Hematopoietic multipotent progenitor cell treated with erythropoietin and hydrocortisone succinate and interleukin-3 and kit ligand, for 8 days (in vitro differentiated cells): ENCODE measurements at regions not wholly inside any gene's neighbourhood (a gene's known extent, or its start where the extent isn't known, plus 50 kb on each side); places are given as distances from the start of the nearest gene placed in this dataset.

Experiments
- DNase-seq: peaks from one replicate; pipeline ENCODE4 v3.0.0-alpha.2; 2015

DNA sequence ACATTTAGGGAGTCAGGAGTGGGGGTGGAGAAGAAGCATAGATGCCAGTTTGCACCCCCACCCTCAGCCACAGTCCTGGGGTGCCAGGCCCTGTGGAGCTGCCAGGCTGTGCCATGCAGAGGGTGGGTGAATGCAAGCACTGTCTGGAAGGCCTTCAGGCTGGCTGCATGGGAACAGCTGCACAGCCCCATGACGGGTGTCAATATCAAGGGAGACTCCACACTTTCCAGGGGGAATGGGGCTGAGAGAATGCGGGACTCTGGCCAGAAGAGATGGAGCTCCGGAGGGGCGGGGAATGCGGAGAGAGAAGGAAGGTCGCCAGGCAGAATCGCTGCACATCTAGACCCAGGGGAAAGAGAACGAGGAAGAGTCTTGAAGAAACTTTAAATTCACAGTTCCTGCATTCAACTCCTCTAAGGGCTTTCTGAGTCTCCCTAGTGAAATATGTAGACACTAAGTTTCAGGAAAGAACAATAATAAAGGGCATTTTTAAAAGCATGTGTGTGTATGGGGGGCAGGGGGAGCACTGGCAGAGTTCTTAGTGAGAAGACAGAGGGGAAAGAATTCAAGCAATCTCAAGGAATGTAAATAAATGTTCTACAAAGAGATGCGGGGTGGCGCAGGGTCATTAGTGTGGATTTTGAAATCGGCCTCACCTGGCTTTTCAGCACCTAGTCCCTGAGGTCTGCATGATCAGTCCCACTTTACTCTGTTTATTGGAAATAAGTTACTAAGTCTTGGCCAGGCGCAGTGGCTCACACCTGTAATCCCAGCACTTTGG, 59.1 kb downstream of the BOD1 start:
- no peak for DNase-seq

- no peak for DNase-seq
Measured at GRCh38 chr5:173556142-173557028, 60.1 kb downstream of the BOD1 start.

DNA sequence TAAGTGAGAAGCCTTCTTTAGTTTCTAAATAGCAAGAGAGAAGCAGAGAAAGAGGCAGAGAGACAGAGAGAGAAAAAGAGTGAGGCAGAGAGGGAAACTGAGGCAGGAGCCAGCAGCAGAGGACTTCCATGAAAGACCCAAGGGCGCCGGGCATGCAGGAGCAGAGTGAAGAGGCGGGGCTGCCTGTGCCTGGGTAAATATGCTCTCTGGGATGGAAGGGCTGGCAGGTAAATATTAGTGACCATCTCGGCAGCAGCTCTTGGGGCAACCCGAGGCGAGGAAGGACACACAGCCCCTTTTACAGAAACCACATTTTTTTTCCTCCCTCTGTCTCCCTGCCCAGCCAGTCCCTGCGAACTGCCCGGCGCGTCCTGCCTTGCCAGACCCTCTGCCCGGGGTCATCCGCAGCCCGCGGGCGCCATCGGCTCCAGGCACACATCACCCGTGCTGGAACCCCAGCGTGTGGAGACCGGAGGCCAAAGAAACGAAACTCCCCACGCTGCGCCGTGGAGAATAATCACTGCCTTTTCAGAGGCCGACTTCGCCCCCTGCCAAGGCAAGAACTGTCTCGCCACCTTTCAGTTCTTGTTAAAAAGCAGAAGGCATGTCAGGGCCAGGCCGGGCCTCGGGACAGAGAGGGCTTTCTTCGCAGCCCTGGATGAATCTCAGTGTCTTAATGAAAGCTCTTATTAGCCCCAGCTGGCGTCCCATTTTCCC, 61.3 kb downstream of the BOD1 start:
- no peak for DNase-seq

- DNase-seq = no peak
Measured at GRCh38 chr5:173554038-173554955, 62.2 kb downstream of the BOD1 start.

GRCh38 chr5:173550641-173551040, 65.8 kb downstream of the BOD1 start:
- no peak for DNase-seq

GRCh38 chr5:173549644-173550043, 66.8 kb downstream of the BOD1 start:
- no peak for DNase-seq

DNA sequence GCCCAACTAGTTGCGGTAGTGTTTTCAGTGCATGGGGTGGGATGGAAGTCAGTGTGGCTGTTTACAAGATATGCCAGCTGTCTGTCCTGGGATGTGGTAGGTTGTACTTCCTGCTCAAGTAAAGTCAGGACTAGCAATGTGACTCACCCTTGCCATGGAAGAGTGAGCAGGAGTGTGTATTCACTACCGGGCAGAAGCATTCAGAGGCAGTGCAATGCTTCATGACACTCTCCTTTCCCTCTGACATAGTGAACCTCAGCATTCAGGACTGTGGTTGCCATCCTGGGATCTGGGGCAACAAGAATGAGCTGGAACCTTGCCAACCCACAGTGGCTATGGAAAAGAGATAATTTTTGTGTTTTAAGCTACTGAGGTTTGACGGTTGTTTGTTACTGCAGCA, 68.9 kb downstream of the BOD1 start:
- no peak for DNase-seq

DNA sequence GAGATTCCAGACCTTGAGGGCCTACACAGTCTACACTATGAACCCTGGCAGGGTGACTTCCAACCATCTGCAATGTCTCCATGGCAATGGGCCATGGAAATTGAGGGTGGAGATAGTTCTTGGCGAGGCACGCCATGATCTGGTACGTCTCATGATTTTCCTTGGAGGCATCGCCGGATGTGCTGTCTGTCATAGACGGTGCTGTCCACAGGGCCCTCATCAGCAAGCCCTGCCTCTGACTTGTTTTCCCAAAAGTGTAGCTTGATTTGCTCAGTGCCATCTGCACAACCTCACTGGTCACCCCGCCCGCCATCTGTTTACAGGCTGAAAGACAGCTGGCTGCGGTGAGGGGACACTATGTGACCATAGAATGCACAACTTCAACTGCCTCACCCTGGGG, 73.5 kb downstream of the BOD1 start:
- no peak for DNase-seq

DNA sequence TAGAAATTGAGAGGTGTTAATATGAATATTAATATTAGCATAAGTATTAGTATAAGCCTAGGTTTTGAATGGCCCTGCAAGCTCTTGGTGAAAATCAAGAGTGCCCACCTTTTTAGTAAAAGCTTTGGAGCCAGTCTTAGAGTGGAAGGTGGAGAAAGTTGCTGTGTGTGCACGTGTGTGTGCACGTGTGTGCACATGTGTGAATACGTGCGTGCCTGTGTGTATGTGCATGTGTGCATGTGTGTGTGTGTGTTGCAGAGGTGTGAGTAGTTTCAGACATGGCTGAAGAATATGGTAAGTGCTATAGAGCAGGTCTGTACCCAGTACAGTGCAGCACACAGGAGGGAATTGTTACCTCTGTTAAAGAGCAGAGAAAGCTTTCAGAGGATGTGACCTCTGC, 74.3 kb downstream of the BOD1 start:
- DNase-seq = no peak

DNA sequence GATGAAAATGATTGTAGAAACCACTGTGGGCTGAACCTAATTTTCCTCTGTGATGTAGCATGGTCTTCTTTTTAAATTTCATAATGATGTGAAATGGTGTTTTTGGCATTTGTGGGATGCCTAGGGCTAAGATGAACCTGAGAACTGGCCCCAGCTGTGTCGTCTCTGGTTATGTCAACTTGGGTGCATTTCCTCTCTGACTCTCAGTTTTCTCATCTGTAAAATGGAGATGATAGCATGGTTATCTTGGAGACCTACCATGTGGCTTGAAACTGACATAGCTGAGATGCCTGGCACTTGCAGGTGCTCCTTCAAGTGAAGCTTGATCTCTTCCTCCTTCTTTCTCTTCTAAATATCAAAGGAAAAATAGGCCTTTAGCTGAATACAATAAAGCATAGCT, 77.8 kb downstream of the BOD1 start:
- DNase-seq = no peak

- DNase-seq = no peak
Measured at GRCh38 chr5:173538018-173538417, 78.4 kb downstream of the BOD1 start.

DNA sequence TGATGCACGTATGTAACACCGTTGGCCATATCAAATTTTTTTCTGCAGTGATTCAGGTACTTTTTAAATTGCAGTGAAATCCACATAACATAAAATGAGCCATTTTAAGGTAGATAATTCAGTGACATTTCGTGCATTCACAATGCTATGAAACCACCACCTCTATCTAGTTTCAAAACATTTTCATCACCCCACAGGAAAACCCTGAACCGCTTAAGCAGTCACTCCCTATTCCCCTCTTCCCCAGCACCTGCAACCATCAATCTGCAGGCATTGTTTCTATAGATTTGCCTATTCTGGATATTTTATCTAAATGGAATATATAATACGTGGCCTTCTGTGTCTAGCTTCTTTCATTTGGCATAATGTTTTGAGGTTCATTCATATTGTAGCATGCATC, 79.2 kb downstream of the BOD1 start:
- no peak for DNase-seq

DNA sequence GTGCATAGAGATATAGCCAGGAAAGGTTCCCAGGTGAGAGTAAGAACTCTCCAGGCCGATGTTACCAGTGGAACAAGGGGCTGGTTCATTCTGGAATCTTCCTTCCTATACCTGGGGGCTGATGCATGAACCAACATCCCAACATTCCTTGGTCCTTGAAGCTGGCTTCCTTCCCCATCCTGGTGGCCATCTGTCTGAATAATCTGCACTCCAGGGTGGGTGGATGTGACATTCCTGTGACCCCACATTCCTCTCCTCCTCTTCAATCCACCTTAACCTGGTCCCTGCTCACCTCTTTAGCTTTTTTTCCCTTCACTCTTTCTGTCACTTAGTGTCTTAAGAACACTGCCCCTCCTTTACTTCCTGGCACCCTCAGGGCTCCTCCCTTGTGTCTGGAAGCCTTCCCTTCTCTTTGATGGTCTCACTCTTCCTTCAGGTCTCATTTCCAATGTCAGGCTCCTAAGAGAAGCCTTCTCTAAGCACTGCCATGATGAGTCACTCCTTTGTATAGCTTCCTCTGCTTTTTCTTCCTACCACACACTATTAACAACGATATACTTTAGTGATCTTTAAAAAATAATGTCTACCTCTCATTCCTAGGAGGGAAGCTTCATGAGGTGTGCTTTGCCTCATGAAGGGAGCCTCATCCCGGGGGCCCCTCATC, 80.3 kb downstream of the BOD1 start:
- no peak for DNase-seq

GRCh38 chr5:173535166-173535975, 81.1 kb downstream of the BOD1 start:
- DNase-seq = no peak

DNA sequence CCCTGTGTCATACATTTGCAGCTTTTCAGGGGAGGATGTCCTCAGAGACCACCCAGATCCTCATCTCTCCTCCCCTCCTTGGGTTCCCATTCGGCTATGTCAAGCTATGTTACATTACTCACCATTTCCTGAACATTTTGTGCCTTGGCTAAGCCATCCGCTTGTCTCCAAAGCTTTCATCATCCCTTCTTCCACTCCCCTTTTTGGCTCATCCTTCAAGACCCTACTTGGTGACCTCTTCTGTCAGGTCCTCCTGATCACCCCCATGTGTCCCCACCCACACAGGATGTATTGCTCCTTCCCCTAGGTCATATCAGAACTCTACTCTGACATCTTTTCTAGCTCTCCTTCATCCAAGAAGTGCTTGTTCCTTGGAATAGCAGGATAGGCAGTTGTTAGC, 81.8 kb downstream of the BOD1 start:
- DNase-seq = no peak

GRCh38 chr5:173534031-173534430, 82.4 kb downstream of the BOD1 start:
- DNase-seq = no peak

DNA sequence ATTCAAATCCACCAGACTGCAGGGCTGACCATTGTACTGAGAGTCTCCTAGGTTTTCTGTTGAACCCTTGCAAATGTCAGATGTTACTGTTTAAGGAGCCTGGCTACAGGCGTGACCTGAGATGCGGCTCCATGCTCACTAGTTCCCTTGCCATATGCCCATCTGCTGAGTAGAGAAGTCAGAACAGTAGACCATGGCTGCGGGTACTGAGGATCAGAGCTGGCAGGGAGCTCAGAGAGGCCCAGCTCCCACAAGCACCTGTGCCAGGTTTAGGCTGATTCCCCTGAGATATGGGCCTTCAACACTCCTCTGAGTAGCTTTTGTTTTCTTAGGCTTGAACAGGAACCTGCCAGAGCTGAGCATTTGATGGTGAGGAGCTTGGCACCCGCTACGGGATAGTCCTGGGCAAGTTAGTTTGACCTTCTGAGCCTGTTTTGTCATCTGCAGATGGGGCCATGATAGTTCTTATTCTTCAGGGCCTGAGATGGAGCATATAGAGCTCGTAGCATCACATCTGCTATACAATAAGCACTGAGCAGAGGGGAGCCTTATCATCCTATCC, 83.7 kb downstream of the BOD1 start:
- no peak for DNase-seq

- DNase-seq = no peak
Measured at GRCh38 chr5:173531863-173532262, 84.6 kb downstream of the BOD1 start.

- no peak for DNase-seq
Measured at GRCh38 chr5:173530547-173530946, 85.9 kb downstream of the BOD1 start.

- no peak for DNase-seq
Measured at GRCh38 chr5:173529861-173530260, 86.6 kb downstream of the BOD1 start.

GRCh38 chr5:173527671-173528070, 88.8 kb downstream of the BOD1 start:
- no peak for DNase-seq
